HG03060 (cell line): ENCODE measurements at regions not wholly inside any gene's neighbourhood (a gene's known extent, or its start where the extent isn't known, plus 50 kb on each side); places are given as distances from the start of the nearest gene placed in this dataset.
"Not testable (repeated sequence)": the region's sequence is repeated elsewhere in the genome, so short reads cannot be mapped to it uniquely, and the experiment has no call there.

Experiments used
- ATAC-seq: cut with Tn5 transposase; IDR thresholded peaks from one replicate; pipeline ENCODE4 v1.9.1; 2021; ENCODE audit warnings: low read depth, moderate number of reproducible peaks; ENCODE audit not compliant: unreplicated experiment

- ATAC-seq, result no peak
These were observed 690.5 kb downstream of the BRINP3 start for GRCh38 chr1:189787201-189787600.

GRCh38 chr1:189790335-189790734, 687.3 kb downstream of the BRINP3 start:
- no peak for ATAC-seq

GRCh38 chr1:189803364-189803763, 674.3 kb downstream of the BRINP3 start:
- no peak for ATAC-seq

GRCh38 chr1:189804352-189804751, 673.3 kb downstream of the BRINP3 start:
- ATAC-seq, result no peak

- no peak for ATAC-seq
These were observed 671.9 kb downstream of the BRINP3 start for GRCh38 chr1:189805735-189806134.

- not testable (repeated sequence) for ATAC-seq
These were observed 667.0 kb downstream of the BRINP3 start for GRCh38 chr1:189810639-189811038.

- no peak for ATAC-seq
These were observed 665.7 kb downstream of the BRINP3 start for GRCh38 chr1:189811960-189812359.

GRCh38 chr1:189816558-189816957, 661.1 kb downstream of the BRINP3 start:
- no peak for ATAC-seq

- no peak for ATAC-seq
These were observed 657.9 kb downstream of the BRINP3 start for GRCh38 chr1:189819751-189820150.

- no peak for ATAC-seq
These were observed 655.8 kb downstream of the BRINP3 start for GRCh38 chr1:189821833-189822232.

GRCh38 chr1:189834813-189835212, 642.9 kb downstream of the BRINP3 start:
- no peak for ATAC-seq

- ATAC-seq, result no peak
These were observed 630.1 kb downstream of the BRINP3 start for GRCh38 chr1:189847613-189848012.

GRCh38 chr1:189851806-189852367, 625.8 kb downstream of the BRINP3 start:
- no peak for ATAC-seq

- no peak for ATAC-seq
These were observed 618.2 kb downstream of the BRINP3 start for GRCh38 chr1:189859385-189859977.

GRCh38 chr1:189866606-189867005, 611.1 kb downstream of the BRINP3 start:
- no peak for ATAC-seq

- no peak for ATAC-seq
These were observed 609.6 kb downstream of the BRINP3 start for GRCh38 chr1:189868021-189868420.

- no peak for ATAC-seq
These were observed 602.8 kb downstream of the BRINP3 start for GRCh38 chr1:189874715-189875435.

GRCh38 chr1:189880135-189880534, 597.5 kb downstream of the BRINP3 start:
- ATAC-seq, result no peak

- ATAC-seq, result no peak
These were observed 577.8 kb downstream of the BRINP3 start for GRCh38 chr1:189899686-189900425.

- ATAC-seq, result no peak
These were observed 573.2 kb downstream of the BRINP3 start for GRCh38 chr1:189904509-189904908.

- ATAC-seq, result no peak
These were observed 569.6 kb downstream of the BRINP3 start for GRCh38 chr1:189908113-189908512.
